ENCODE measurements at regions not wholly inside any gene's neighbourhood (a gene's known extent, or its start where the extent isn't known, plus 50 kb on each side); places are given as distances from the start of the nearest gene placed in this dataset.
"Not testable (repeated sequence)": the region's sequence is repeated elsewhere in the genome, so short reads cannot be mapped to it uniquely, and the experiment has no call there.

GRCh38 chr2:39583781-39584180 lies 81.9 kb upstream of the TMEM178A start:
- Histone ChIP-seq H3K27ac (no peak overlapping the region), H3K4me3 (no peak overlapping the region), H3K27me3 (replicated peaks; ENCODE audit: insufficient read depth) (no peaks in the 10 kb centered on the region), H3K36me3 (no peaks in the 10 kb centered on the region), H3K9me3 (peaks cover 4% of the 10 kb centered on the region), H3K4me1 (ENCODE audit: control insufficient read depth in 1 of 2, low read depth in 2 of 2) (no peaks in the 10 kb centered on the region)
- no peak for ATAC-seq (ENCODE audit: insufficient number of reproducible peaks, low FRiP score, low read depth)
- DNase-seq (ENCODE audit: low spot score) = no peak
- no peak for TF ChIP-seq CTCF (IDR thresholded peaks at IDR 0.05)

GRCh38 chr2:39584283-39584965 lies 81.3 kb upstream of the TMEM178A start:
- DNase-seq (ENCODE audit: low spot score) (no peak), ATAC-seq (ENCODE audit: insufficient number of reproducible peaks, low FRiP score, low read depth) (no peak)
- Histone ChIP-seq H3K4me1 (ENCODE audit: control insufficient read depth in 1 of 2, low read depth in 2 of 2) (no peaks in the 10 kb centered on the region), H3K27ac (no peak overlapping the region), H3K9me3 (peaks cover 4% of the 10 kb centered on the region), H3K4me3 (no peak overlapping the region), H3K36me3 (no peaks in the 10 kb centered on the region), H3K27me3 (replicated peaks; ENCODE audit: insufficient read depth) (no peaks in the 10 kb centered on the region)
- no peak for TF ChIP-seq CTCF (IDR thresholded peaks at IDR 0.05)

- H3K9me3 ChIP-seq; H3K27me3 ChIP-seq (replicated peaks; ENCODE audit: insufficient read depth); DNase-seq (ENCODE audit: low spot score); H3K4me1 ChIP-seq (ENCODE audit: control insufficient read depth in 1 of 2, low read depth in 2 of 2); H3K4me3 ChIP-seq; H3K27ac ChIP-seq; ATAC-seq (ENCODE audit: insufficient number of reproducible peaks, low FRiP score, low read depth); H3K36me3 ChIP-seq: not testable (repeated sequence)
Observed at GRCh38 chr2:39585531-39585930, 80.2 kb upstream of the TMEM178A start.

- no peak overlapping the region for H3K4me3 ChIP-seq
- no peak overlapping the region for H3K27ac ChIP-seq
- H3K9me3 ChIP-seq = no peaks in the 10 kb centered on the region
- TF ChIP-seq CTCF (IDR thresholded peaks at IDR 0.05) = no peak
- H3K4me1 ChIP-seq (ENCODE audit: control insufficient read depth in 1 of 2, low read depth in 2 of 2) = no peaks in the 10 kb centered on the region
- ATAC-seq (ENCODE audit: insufficient number of reproducible peaks, low FRiP score, low read depth) = no peak
- no peaks in the 10 kb centered on the region for H3K27me3 ChIP-seq (replicated peaks; ENCODE audit: insufficient read depth)
- no peaks in the 10 kb centered on the region for H3K36me3 ChIP-seq
- no peak for DNase-seq (ENCODE audit: low spot score)
Observed at GRCh38 chr2:39587168-39587567, 78.5 kb upstream of the TMEM178A start.

GRCh38 chr2:39587641-39588040 lies 78.1 kb upstream of the TMEM178A start:
- ATAC-seq (ENCODE audit: insufficient number of reproducible peaks, low FRiP score, low read depth) = no peak
- no peak overlapping the region for H3K27ac ChIP-seq

More at GRCh38 chr2:39587641-39588040, 78.1 kb upstream of the TMEM178A start:
- Histone ChIP-seq H3K9me3 (no peaks in the 10 kb centered on the region), H3K27me3 (replicated peaks; ENCODE audit: insufficient read depth) (no peaks in the 10 kb centered on the region), H3K4me1 (ENCODE audit: control insufficient read depth in 1 of 2, low read depth in 2 of 2) (no peaks in the 10 kb centered on the region), H3K4me3 (no peak overlapping the region), H3K36me3 (no peaks in the 10 kb centered on the region)
- DNase-seq (ENCODE audit: low spot score) = no peak
- no peak for TF ChIP-seq CTCF (IDR thresholded peaks at IDR 0.05)

Data from thoracic aorta (tissue), 2 donors.